ENCODE measurements at regions not wholly inside any gene's neighbourhood (a gene's known extent, or its start where the extent isn't known, plus 50 kb on each side); places are given as distances from the start of the nearest gene placed in this dataset.

DNA sequence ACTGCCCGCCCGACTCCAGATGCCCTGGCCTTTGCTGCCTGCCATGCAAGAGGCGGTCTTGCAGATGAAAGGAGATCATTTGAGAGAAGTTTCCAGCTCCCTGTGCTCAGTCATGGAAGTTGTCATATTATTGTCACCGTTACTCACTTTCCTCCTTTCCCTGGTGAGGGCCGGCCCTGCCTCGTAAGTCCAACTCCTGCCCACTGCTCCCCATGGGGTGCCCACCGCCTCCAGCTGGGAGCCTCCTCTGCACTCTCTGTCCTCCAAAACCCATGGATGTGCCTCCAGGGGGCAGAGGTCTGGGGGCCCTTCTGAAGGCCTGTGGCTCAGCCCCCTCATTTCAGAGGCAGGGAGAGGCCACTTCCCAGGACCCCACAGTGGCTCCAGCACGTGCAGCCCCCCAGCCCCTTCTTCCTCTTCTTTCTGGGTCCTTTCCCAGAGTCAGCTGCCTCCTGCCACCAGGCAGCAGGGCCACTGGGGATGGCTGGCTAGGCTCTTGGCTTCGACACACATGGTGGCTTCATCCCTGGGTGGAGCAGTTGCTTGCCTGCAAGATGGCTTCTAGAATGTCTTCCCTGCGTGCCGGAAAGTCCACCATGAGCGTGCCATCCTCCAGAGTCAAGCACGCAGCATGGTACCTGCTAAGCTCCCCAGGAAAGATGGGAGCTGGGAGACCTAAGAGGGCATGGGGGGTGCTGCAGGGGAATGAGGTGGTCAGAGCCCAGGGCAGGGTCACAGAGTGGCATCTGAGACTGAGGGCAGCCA lies 97.9 kb upstream of the RUNX3 start:
- ATAC-seq = no peak
- peaks cover 96% of the 10 kb centered on the region for H3K4me1 Mint-ChIP-seq
- H3K9me3 Mint-ChIP-seq = peaks cover 2% of the 10 kb centered on the region
- peak overlapping the region; percentile 10 for H3K4me3 Mint-ChIP-seq
- H3K27ac Mint-ChIP-seq = no peak overlapping the region
- H3K27me3 Mint-ChIP-seq = no peaks in the 10 kb centered on the region
- no peaks in the 10 kb centered on the region for H3K36me3 Mint-ChIP-seq

DNA sequence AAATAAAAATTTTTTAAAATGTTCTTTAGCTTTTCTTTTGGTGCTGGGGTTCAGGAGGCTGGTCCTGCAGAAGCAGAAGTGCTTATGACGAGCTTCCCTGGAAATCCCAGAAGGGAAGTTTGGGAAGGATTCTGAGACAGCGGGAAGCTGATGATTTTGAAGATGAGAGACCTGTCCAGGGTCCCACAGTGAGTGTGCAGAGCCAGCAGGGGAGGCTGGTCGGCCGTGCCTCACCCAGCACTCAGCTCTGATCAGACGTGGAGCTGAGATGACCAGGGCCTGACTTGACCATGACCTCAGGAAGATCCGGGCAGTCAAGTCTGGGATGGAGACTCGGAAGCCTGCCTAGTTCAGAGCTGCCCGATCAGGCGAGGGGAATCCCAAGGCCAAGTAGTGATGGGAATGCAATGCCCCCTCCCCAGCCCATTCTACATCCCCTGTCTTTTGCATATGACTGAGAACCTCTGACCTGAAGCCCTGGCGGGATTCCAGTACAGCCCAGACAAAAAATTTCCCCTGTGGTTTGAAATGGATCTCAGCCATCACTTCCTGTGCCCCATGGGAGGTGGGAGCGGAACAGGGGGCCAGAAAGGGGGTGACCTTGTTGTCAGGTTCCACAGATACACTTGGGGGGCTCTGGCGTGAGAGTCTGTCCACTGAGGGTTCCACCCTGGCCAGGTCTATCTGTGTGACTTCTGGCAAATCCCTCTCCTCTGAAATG lies 96.8 kb upstream of the RUNX3 start:
- peaks cover 96% of the 10 kb centered on the region for H3K4me1 Mint-ChIP-seq
- H3K4me3 Mint-ChIP-seq = no peak overlapping the region
- H3K36me3 Mint-ChIP-seq = no peaks in the 10 kb centered on the region
- H3K27me3 Mint-ChIP-seq = no peaks in the 10 kb centered on the region
- H3K27ac Mint-ChIP-seq = no peak overlapping the region
- ATAC-seq = no peak
- peaks cover 2% of the 10 kb centered on the region for H3K9me3 Mint-ChIP-seq

DNA sequence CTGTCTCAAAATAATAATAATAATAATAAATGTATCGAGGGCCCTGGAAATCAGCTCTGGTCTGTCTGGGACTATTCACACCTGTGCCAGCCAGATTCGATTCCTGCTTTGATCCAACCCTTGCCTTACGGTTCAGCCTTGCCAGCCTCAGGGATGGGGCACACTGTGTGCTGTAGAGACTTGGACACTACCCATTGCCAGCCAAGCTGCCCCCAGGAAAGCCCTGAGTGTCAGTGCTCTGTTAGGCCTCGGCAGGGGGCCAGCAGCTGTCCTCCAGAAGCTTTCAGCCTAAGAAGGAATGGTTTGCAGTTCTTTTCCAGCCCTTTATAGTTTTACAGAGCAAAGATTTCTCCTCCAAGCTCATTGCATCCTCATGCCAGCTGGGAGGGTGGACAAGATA lies 96.2 kb upstream of the RUNX3 start:
- H3K4me1 Mint-ChIP-seq = peaks cover 96% of the 10 kb centered on the region
- no peak overlapping the region for H3K4me3 Mint-ChIP-seq
- H3K27ac Mint-ChIP-seq = peak overlapping the region; percentile 98
- peaks cover 2% of the 10 kb centered on the region for H3K9me3 Mint-ChIP-seq
- H3K27me3 Mint-ChIP-seq = no peaks in the 10 kb centered on the region
- no peak for ATAC-seq
- H3K36me3 Mint-ChIP-seq = no peaks in the 10 kb centered on the region

DNA sequence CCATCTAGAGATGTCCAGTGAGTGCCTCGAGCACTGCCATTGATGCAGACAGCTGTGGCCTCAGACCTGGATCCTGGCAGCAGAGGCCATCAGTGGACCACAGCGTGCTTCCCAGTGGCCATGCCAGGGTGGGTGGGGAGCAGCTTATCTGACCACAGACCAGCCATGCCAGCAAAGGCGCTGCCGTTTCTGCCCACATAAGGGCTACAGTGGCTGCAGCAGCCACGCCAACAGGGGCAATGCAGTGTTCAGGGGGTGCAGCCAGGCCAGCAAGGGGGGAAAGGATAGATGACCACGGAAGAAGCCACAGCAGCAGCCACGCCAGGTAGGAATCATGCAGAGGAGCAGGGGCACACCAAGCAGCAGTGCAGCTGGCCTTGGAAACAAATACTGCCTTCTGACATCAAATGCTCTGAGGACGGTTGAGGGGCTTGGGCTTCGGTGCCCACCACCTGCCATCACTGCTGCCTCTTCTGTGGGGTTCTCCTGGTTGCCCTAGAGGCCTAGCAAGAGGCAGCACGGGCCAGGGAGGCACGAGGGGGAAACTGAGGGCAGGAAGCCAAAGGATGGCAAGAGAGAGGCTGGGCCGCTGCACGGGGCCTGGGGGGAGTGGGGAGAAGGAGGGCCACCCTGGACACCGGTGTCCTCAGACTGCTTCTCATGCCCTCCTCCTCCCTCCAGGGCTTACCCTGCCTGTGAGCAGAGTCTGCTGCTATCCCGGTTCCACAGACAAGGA lies 94.7 kb upstream of the RUNX3 start:
- H3K4me1 Mint-ChIP-seq = peaks cover 96% of the 10 kb centered on the region
- no peaks in the 10 kb centered on the region for H3K27me3 Mint-ChIP-seq
- no peak for ATAC-seq
- no peaks in the 10 kb centered on the region for H3K36me3 Mint-ChIP-seq
- H3K9me3 Mint-ChIP-seq = no peaks in the 10 kb centered on the region
- peak overlapping the region; percentile 98 for H3K27ac Mint-ChIP-seq
- no peak overlapping the region for H3K4me3 Mint-ChIP-seq

DNA sequence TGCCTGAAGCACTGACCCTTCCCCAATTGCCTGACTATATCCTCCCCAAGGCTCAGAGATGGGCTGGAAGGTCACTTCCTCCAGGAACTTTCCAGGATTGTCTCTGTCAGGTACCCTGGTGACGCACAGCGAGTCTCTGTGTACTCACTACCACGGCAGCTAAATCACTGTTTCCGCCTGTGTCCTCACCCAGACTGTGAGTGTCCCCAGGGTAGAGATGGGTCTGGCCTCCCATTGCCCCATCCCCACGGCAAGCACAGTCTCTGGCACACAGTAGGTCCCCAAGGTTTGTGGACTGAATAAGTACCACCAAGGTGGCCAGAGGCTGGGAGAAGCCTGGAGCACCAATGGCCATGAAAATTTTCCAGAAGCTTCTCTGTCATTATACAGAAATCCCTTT lies 93.8 kb upstream of the RUNX3 start:
- no peaks in the 10 kb centered on the region for H3K36me3 Mint-ChIP-seq
- H3K27me3 Mint-ChIP-seq = no peaks in the 10 kb centered on the region
- ATAC-seq = no peak
- H3K4me3 Mint-ChIP-seq = peak overlapping the region; percentile 59
- peaks cover 96% of the 10 kb centered on the region for H3K4me1 Mint-ChIP-seq
- H3K9me3 Mint-ChIP-seq = no peaks in the 10 kb centered on the region
- H3K27ac Mint-ChIP-seq = peak overlapping the region; percentile 98

DNA sequence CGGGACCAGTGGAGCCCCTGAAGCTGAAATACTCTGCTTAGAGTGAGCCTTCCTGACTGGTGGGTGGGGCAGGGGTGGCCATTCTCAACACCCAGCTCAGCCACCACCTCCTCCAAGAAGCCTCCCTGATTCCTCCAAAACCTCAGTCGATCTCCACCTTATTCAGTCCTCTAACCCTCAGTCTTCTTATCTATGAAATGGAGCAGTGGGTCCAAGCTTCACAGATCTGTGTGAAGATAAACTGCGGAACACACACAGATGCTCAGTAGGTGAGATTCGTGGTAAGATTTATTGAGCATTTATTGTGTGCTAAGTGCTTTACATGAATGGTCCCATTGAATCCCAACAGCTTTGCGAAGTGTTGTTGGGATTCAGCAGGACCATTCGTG lies 93.1 kb upstream of the RUNX3 start:
- no peaks in the 10 kb centered on the region for H3K27me3 Mint-ChIP-seq
- H3K4me1 Mint-ChIP-seq = peaks cover 96% of the 10 kb centered on the region
- no peaks in the 10 kb centered on the region for H3K9me3 Mint-ChIP-seq
- ATAC-seq = no peak
- H3K36me3 Mint-ChIP-seq = no peaks in the 10 kb centered on the region
- H3K4me3 Mint-ChIP-seq = peak overlapping the region; percentile 59
- H3K27ac Mint-ChIP-seq = peak overlapping the region; percentile 98

DNA sequence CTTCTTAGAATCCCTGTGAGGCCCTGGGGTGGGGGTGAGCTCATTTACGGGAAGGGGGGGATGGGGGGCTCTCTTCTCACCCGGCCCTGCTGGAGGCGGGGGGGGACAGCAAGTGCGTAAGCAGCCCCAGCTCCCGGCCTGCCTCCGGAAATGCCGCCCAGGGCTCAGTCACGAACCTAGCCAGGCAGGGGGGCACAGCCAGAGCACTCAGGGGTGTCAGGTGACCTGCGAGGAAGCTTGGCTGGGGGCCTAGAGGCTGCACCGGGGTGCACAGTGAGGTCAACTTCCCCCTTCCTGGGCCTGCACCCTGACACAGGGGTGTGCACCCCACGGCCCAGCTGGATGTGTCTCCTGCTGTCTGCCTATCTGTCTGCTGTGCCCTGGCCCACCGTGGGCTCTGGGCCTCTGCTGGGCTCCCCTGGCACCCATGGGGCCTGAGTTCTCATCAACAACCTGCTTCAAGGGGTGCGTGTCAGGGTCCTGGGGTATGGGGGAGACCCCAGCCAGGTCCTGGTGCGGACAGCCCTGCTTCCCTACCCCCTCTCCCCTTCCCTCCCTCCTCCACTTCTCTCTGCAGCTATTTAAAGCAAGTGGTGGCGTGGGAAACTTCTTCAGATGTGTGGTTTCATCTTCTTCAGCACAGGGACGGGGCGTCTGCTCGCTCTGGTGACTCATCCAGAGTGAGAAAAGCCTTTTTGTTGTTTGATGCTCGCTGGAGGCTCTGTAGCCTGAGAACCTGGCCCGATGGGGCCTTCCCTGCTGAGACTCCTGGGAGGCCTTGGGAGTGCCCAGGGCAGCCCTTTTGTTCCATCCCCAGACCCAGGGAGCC lies 92.5 kb upstream of the RUNX3 start:
- peak; percentile 95 for ATAC-seq
- H3K4me1 Mint-ChIP-seq = peaks cover 96% of the 10 kb centered on the region
- no peaks in the 10 kb centered on the region for H3K9me3 Mint-ChIP-seq
- H3K36me3 Mint-ChIP-seq = no peaks in the 10 kb centered on the region
- peak overlapping the region; percentile 59 for H3K4me3 Mint-ChIP-seq
- peak overlapping the region; percentile 98 for H3K27ac Mint-ChIP-seq
- no peaks in the 10 kb centered on the region for H3K27me3 Mint-ChIP-seq

DNA sequence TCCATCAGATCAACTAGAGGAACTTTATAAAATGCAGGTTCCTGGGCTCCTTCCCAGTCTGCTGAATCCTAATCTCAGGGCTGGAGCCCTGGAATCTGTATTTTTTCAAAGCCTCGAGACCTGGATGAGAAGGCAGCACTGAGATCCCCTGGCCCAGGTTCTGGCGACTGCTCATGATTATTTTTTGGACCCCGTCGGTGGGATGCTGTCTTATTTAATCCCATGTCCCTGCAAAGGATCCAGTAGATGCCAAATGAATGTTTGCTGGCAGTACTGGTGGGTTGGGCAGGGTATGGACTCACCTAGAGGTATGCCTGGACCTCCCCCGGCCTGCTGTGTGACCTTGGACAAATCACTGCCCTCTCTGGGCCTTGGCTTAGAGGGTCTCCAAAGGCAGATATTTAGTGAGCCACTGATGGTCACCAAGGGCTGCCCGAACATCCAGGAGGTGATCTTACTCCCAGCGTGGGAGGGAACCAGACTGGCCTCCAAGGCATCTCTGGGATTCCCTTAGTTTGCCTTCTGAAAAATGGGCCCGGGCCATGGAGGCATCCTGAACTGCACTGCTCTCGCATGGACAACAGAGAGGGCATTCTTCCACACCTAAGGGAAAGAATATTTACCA lies 91.6 kb upstream of the RUNX3 start:
- no peaks in the 10 kb centered on the region for H3K36me3 Mint-ChIP-seq
- no peaks in the 10 kb centered on the region for H3K27me3 Mint-ChIP-seq
- H3K27ac Mint-ChIP-seq = peak overlapping the region; percentile 98
- H3K4me3 Mint-ChIP-seq = no peak overlapping the region
- peaks cover 92% of the 10 kb centered on the region for H3K4me1 Mint-ChIP-seq
- ATAC-seq = no peak
- H3K9me3 Mint-ChIP-seq = no peaks in the 10 kb centered on the region

DNA sequence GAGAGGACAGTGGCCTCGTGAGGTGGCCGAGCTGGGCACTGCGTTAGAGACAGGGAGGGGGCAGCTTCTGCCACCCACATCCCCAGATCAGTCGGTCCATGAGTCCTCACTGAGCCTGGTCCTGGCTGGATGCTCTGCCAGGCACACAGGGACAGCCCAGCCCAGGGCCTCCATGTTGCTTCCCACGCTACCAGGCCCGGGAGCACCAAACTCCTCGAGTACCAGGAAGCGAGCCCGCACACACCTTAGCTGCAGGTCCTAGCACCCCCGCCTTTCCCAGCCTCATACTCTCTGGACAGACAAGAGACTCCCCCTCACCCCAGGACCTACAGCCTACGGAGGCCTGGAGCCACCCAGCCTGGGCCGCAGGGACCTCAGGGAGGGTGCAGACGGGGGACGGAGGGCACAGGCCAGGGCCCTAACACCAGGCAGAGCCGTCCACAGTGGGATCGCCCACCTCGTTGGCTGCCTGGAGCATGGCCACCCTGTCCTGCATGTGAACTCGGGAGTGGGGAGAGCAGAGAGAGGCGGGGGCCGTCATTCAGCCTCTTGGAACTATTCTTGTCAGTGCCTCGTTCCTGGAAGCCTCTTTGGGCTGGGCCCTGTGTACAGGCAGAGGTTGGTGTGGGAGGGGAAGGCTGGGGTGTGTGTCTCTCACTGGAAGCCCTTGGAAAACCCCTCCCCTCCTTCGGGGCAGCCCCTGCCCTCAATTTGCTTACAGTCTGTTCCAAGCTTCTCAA lies 90.9 kb upstream of the RUNX3 start:
- Mint-ChIP-seq H3K4me1 (peaks cover 88% of the 10 kb centered on the region), H3K36me3 (no peaks in the 10 kb centered on the region), H3K27me3 (no peaks in the 10 kb centered on the region), H3K4me3 (peak overlapping the region; percentile 21), H3K27ac (peak overlapping the region; percentile 98), H3K9me3 (no peaks in the 10 kb centered on the region)
- ATAC-seq = no peak

DNA sequence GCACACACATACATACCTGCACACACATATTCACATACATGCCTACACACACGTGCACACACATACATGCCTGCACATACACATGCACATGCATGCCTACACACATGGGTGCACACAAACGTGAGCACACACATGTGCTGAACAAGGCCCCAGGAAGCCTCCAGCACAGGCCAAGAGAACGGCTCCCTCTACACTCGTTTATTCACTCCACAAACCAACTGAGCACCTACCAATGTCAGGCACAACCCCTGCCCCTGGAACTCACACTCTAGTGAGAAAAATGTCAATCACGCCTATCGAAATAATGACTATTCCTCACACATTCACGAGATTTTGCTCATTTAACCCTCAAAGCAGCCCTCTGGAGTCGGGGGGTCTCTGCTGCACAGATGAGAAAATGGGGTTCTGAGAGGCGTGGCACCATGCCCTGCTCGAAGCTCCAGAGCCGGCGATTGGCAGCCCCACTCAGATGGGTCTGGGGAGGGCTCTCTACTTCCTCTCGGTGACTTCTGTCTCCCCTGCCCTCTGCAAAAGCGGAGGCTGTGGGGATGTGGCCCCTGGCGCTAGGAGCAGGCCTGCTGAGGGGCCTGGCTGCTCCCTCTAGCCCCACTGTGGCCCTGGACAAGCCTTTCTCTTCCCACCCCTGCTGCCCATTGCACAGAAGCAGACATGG lies 90.2 kb upstream of the RUNX3 start:
- H3K4me3 Mint-ChIP-seq = peak overlapping the region; percentile 27
- H3K36me3 Mint-ChIP-seq = no peaks in the 10 kb centered on the region
- peaks cover 82% of the 10 kb centered on the region for H3K4me1 Mint-ChIP-seq
- ATAC-seq = no peak
- H3K27ac Mint-ChIP-seq = peak overlapping the region; percentile 98
- no peaks in the 10 kb centered on the region for H3K27me3 Mint-ChIP-seq
- H3K9me3 Mint-ChIP-seq = no peaks in the 10 kb centered on the region

DNA sequence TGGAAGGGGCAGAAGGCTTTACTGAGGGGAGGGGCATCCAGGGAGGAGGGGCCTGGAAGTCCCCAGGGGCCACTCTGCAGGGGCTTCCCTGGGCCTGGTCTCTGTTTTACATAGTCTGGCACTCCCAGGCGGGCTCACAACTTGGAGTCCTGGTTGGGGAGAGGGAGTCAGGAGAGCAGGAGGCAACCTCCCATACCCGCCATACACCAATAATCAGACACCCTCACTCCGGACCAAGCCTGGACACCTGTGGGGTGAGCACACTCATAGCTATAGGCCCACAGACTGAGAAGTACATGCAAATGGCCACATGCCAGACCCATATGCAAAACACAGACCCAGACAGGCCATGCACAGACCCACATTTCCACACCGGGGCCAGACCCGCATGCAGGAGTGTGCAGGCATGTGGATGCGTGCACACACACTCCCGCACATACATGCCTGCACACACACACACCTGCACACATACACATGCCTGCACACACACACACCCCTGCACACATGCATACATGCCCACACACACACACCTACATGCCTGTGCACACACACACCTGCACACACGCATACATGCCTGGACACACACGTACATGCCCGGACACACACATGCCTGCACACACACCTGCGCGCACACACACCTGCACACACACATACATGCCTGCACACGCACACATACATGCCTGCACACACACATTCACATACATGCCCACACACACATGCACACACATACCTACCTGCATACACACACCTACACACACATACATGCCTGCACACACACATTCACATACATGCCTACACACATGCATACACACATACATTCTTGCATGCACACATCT lies 89.5 kb upstream of the RUNX3 start:
- H3K27me3 Mint-ChIP-seq = no peaks in the 10 kb centered on the region
- H3K4me1 Mint-ChIP-seq = peaks cover 75% of the 10 kb centered on the region
- H3K9me3 Mint-ChIP-seq = no peaks in the 10 kb centered on the region
- ATAC-seq = peak; percentile 64
- no peaks in the 10 kb centered on the region for H3K36me3 Mint-ChIP-seq
- peak overlapping the region; percentile 27 for H3K4me3 Mint-ChIP-seq
- H3K27ac Mint-ChIP-seq = peak overlapping the region; percentile 98

DNA sequence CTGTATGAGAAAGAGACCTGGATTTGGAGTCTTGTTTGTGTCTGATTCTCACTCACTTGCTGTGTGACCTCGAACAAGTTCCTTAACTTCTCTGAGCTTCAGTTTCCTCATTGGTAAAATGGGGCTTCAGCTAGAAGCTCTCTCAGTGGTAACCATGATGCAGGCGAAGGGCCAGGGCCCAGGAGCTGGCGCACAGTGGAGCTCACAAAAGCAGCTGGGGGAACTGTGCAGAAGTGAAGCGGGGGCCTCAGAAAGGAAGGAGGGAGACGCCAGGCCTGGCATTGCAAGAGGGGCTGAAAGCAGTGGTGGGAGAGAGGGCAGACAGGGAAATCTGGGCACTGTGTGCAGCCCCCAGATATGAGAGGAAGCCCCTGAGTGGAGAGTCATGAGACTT lies 88.9 kb upstream of the RUNX3 start:
- H3K9me3 Mint-ChIP-seq = no peaks in the 10 kb centered on the region
- no peaks in the 10 kb centered on the region for H3K36me3 Mint-ChIP-seq
- H3K4me1 Mint-ChIP-seq = peaks cover 69% of the 10 kb centered on the region
- ATAC-seq = no peak
- H3K27ac Mint-ChIP-seq = peak overlapping the region; percentile 98
- no peaks in the 10 kb centered on the region for H3K27me3 Mint-ChIP-seq
- peak overlapping the region; percentile 15 for H3K4me3 Mint-ChIP-seq

All from stimulated activated memory B cell treated with anti-CD40 and anti-IgM and Interleukin-4, amounts not matched to agents 10 μg/mL and 1 μg/mL and 100 μg/mL, for 72 hours (primary cell).